ENCODE measurements at regions not wholly inside any gene's neighbourhood (a gene's known extent, or its start where the extent isn't known, plus 50 kb on each side); places are given as distances from the start of the nearest gene placed in this dataset.
"Not testable (repeated sequence)": the region's sequence is repeated elsewhere in the genome, so short reads cannot be mapped to it uniquely, and the experiment has no call there.

- DNase-seq (ENCODE audit: low read depth): no peak
These were observed 323.9 kb upstream of the KCND2 start for GRCh38 chr7:119949053-119949452.

- not testable (repeated sequence) for DNase-seq (ENCODE audit: low read depth)
These were observed 322.5 kb upstream of the KCND2 start for GRCh38 chr7:119950390-119951041.

GRCh38 chr7:119951614-119952013, 321.4 kb upstream of the KCND2 start:
- DNase-seq (ENCODE audit: low read depth): not testable (repeated sequence)

GRCh38 chr7:119957335-119957734, 315.6 kb upstream of the KCND2 start:
- no peak for DNase-seq (ENCODE audit: low read depth)

- DNase-seq (ENCODE audit: low read depth): no peak
These were observed 313.2 kb upstream of the KCND2 start for GRCh38 chr7:119959811-119960210.

GRCh38 chr7:119963654-119964053, 309.3 kb upstream of the KCND2 start:
- DNase-seq (ENCODE audit: low read depth): no peak

- DNase-seq (ENCODE audit: low read depth): no peak
These were observed 308.9 kb upstream of the KCND2 start for GRCh38 chr7:119964065-119964464.

- no peak for DNase-seq (ENCODE audit: low read depth)
These were observed 308.0 kb upstream of the KCND2 start for GRCh38 chr7:119964788-119965542.

- DNase-seq (ENCODE audit: low read depth): no peak
These were observed 305.8 kb upstream of the KCND2 start for GRCh38 chr7:119967221-119967620.

- DNase-seq (ENCODE audit: low read depth): not testable (repeated sequence)
These were observed 304.6 kb upstream of the KCND2 start for GRCh38 chr7:119968411-119968810.

GRCh38 chr7:119969054-119969453, 303.9 kb upstream of the KCND2 start:
- DNase-seq (ENCODE audit: low read depth): no peak

- no peak for DNase-seq (ENCODE audit: low read depth)
These were observed 303.2 kb upstream of the KCND2 start for GRCh38 chr7:119969763-119970162.

GRCh38 chr7:119974972-119975371, 298.0 kb upstream of the KCND2 start:
- no peak for DNase-seq (ENCODE audit: low read depth)

GRCh38 chr7:119982884-119983283, 290.1 kb upstream of the KCND2 start:
- no peak for DNase-seq (ENCODE audit: low read depth)

GRCh38 chr7:119983468-119983867, 289.5 kb upstream of the KCND2 start:
- no peak for DNase-seq (ENCODE audit: low read depth)

- no peak for DNase-seq (ENCODE audit: low read depth)
These were observed 288.7 kb upstream of the KCND2 start for GRCh38 chr7:119984247-119984646.

- no peak for DNase-seq (ENCODE audit: low read depth)
These were observed 284.6 kb upstream of the KCND2 start for GRCh38 chr7:119988401-119988800.

GRCh38 chr7:119994928-119995327, 278.0 kb upstream of the KCND2 start:
- DNase-seq (ENCODE audit: low read depth): no peak

- no peak for DNase-seq (ENCODE audit: low read depth)
These were observed 276.3 kb upstream of the KCND2 start for GRCh38 chr7:119996634-119997033.

GRCh38 chr7:119999738-120000475, 273.1 kb upstream of the KCND2 start:
- DNase-seq (ENCODE audit: low read depth): no peak

- DNase-seq (ENCODE audit: low read depth): no peak
These were observed 267.3 kb upstream of the KCND2 start for GRCh38 chr7:120005720-120006119.

GRCh38 chr7:120014301-120014700, 258.7 kb upstream of the KCND2 start:
- DNase-seq (ENCODE audit: low read depth): not testable (repeated sequence)

- no peak for DNase-seq (ENCODE audit: low read depth)
These were observed 258.0 kb upstream of the KCND2 start for GRCh38 chr7:120014925-120015465.
